ENCODE measurements at regions not wholly inside any gene's neighbourhood (a gene's known extent, or its start where the extent isn't known, plus 50 kb on each side); places are given as distances from the start of the nearest gene placed in this dataset.

GRCh38 chr14:56742391-56742878, 67.8 kb downstream of the OTX2 start:
- Histone ChIP-seq H3K9ac (ENCODE audit: insufficient read depth, low read length, poor library complexity, severe bottlenecking) (no peak overlapping the region), H4K20me1 (ENCODE audit: insufficient read depth, low read length) (no peaks in the 10 kb centered on the region), H3K36me3 (replicated peaks in 1 of 2; ENCODE audit: control insufficient read depth in 1 of 2, insufficient read depth in 2 of 2, low read length in 2 of 2) (no peaks in the 10 kb centered on the region), H3K27ac (ENCODE audit: low read depth in 1 of 2, low read length in 2 of 2) (no peak overlapping the region), H3K27me3 (ENCODE audit: control insufficient read depth in 2 of 2, insufficient read depth in 2 of 2, low read length in 2 of 2) (no peaks in the 10 kb centered on the region), H3K4me1 (ENCODE audit: control insufficient read depth in 1 of 2, insufficient read depth in 2 of 2, low read length in 2 of 2) (no peaks in the 10 kb centered on the region), H3K79me2 (ENCODE audit: insufficient read depth, low read length) (no peaks in the 10 kb centered on the region), H3K9me3 (replicated peaks in 1 of 2; ENCODE audit: control insufficient read depth in 1 of 2, insufficient read depth in 1 of 2, low read length in 2 of 2) (no peaks in the 10 kb centered on the region), H3K4me3 (replicated peaks in 1 of 3; ENCODE audit: low read depth in 2 of 3, low read length in 3 of 3) (no peak overlapping the region), H3K4me2 (replicated peaks; ENCODE audit: extremely low read depth, low read length, poor library complexity, severe bottlenecking) (no peak overlapping the region), H2AFZ (ENCODE audit: insufficient read depth, low read depth, low read length, poor library complexity, severe bottlenecking) (no peak overlapping the region)
- DNase-seq: no peak
- H3K27ac Mint-ChIP-seq: no peak overlapping the region
- intact Hi-C loops (cut with micrococcal nuclease): no loop called here
- peaks cover 0 to 5% (median 2%) of the 10 kb centered on the region in 7 donors for H3K9me3 Mint-ChIP-seq
- 73% methylated on average over 3 of the region's 4 CpGs for WGBS (ENCODE audit: insufficient coverage)
- TF ChIP-seq CTCF (IDR thresholded peaks at IDR 0.05): no peak
- H3K4me3 Mint-ChIP-seq: no peak overlapping the region
- H3K4me1 Mint-ChIP-seq: no peaks in the 10 kb centered on the region
- no peaks in the 10 kb centered on the region for H3K36me3 Mint-ChIP-seq
- peaks cover 4 to 8% (median 4%) of the 10 kb centered on the region in 3 donors for H3K27me3 Mint-ChIP-seq (ENCODE audit: low read depth in 3 of 3)

GRCh38 chr14:56741325-56741724, 69.0 kb downstream of the OTX2 start:
- peaks cover 4 to 8% (median 4%) of the 10 kb centered on the region in 3 donors for H3K27me3 Mint-ChIP-seq (ENCODE audit: low read depth in 3 of 3)
- Histone ChIP-seq H3K9me3 (replicated peaks in 1 of 2; ENCODE audit: control insufficient read depth in 1 of 2, insufficient read depth in 1 of 2, low read length in 2 of 2) (no peaks in the 10 kb centered on the region), H3K27me3 (ENCODE audit: control insufficient read depth in 2 of 2, insufficient read depth in 2 of 2, low read length in 2 of 2) (no peaks in the 10 kb centered on the region), H4K20me1 (ENCODE audit: insufficient read depth, low read length) (no peaks in the 10 kb centered on the region), H3K79me2 (ENCODE audit: insufficient read depth, low read length) (no peaks in the 10 kb centered on the region), H3K4me2 (replicated peaks; ENCODE audit: extremely low read depth, low read length, poor library complexity, severe bottlenecking) (no peak overlapping the region), H3K4me1 (ENCODE audit: control insufficient read depth in 1 of 2, insufficient read depth in 2 of 2, low read length in 2 of 2) (no peaks in the 10 kb centered on the region), H3K27ac (ENCODE audit: low read depth in 1 of 2, low read length in 2 of 2) (no peak overlapping the region), H2AFZ (ENCODE audit: insufficient read depth, low read depth, low read length, poor library complexity, severe bottlenecking) (no peak overlapping the region), H3K4me3 (replicated peaks in 1 of 3; ENCODE audit: low read depth in 2 of 3, low read length in 3 of 3) (no peak overlapping the region), H3K36me3 (replicated peaks in 1 of 2; ENCODE audit: control insufficient read depth in 1 of 2, insufficient read depth in 2 of 2, low read length in 2 of 2) (no peaks in the 10 kb centered on the region), H3K9ac (ENCODE audit: insufficient read depth, low read length, poor library complexity, severe bottlenecking) (no peak overlapping the region)
- intact Hi-C loops (cut with micrococcal nuclease): no loop called here
- H3K9me3 Mint-ChIP-seq: peaks cover 0 to 7% (median 2%) of the 10 kb centered on the region in 7 donors
- H3K27ac Mint-ChIP-seq: no peak overlapping the region
- no peak overlapping the region for H3K4me3 Mint-ChIP-seq
- no peak for TF ChIP-seq CTCF (IDR thresholded peaks at IDR 0.05)
- DNase-seq: no peak
- WGBS (ENCODE audit: insufficient coverage): 96% methylated on average over 4 of the region's 7 CpGs
- no peaks in the 10 kb centered on the region for H3K36me3 Mint-ChIP-seq
- no peaks in the 10 kb centered on the region for H3K4me1 Mint-ChIP-seq
